GM12878 (cell line): ENCODE measurements at regions not wholly inside any gene's neighbourhood (a gene's known extent, or its start where the extent isn't known, plus 50 kb on each side); places are given as distances from the start of the nearest gene placed in this dataset.

ENCODE experiments used
- ATAC-seq: fragments of 200-7000 bp; cut with Tn5 transposase; 3 replicates; pipeline ENCODE4 v1.9.1; 2020; ENCODE audit warnings: mild to moderate bottlenecking, moderate library complexity
- BruUV-seq: library from RNA; stranded (reverse); fragments of 400-500 nt; replicated peaks from 2 replicates; lab custom pipeline; 2021; lab: Mats Ljungman, UMichigan
- CTCF ChIA-PET: fragments of 300-600 bp; sonication (Branson Sonifier 250); formaldehyde crosslinking; extraction: SDS; loops from one replicate; lab custom pipeline; 2021; ENCODE audit warnings: inconsistent platforms; lab: Yijun Ruan, JAX
- POLR2A ChIA-PET: fragments of 350-600 bp; formaldehyde crosslinking; extraction: SDS; loops from one replicate; lab custom pipeline; 2021; ENCODE audit warnings: inconsistent platforms; lab: Charles Lee
- RAD21 ChIA-PET: fragments of 300-600 bp; sonication (Branson Sonifier 250); formaldehyde crosslinking; loops from one replicate; lab custom pipeline; 2023; ENCODE audit warnings: antibody characterized with exemption; ENCODE audit not compliant: unreplicated experiment; lab: Charles Lee
- SMC1A ChIA-PET: fragments of 300-600 bp; sonication (Branson Sonifier 250); formaldehyde crosslinking; loops from one replicate; lab custom pipeline; 2023; ENCODE audit not compliant: unreplicated experiment, uncharacterized antibody; lab: Charles Lee
- DNase-seq: peaks from one replicate; pipeline ENCODE4 v3.0.0-alpha.2; 2011; ENCODE audit warnings: low read depth, low spot score
- FAIRE-seq: peaks from 3 replicates; lab custom pipeline; 2011; peaks lifted over from hg19 to GRCh38; lab: Jason Lieb, UNC
- H2AFZ ChIP-seq: 2 replicates; pipeline ENCODE4 v1.6.0; 2011; ENCODE audit warnings: low read depth, low read length, control low read depth; ENCODE audit not compliant: control insufficient read depth
- H3K27ac ChIP-seq: 2 replicates; pipeline ENCODE4 v1.5.1; 2011; ENCODE audit warnings: control low read depth; ENCODE audit not compliant: control insufficient read depth, insufficient read depth
- H3K27me3 ChIP-seq, 2 experiments: replicated peaks in 1 of 2; 2 replicates each; pipeline versions ENCODE4 v1.6.0 to v1.6.1; 2011; ENCODE audit warnings: low read length in 1 of 2; ENCODE audit not compliant: control insufficient read depth in 2 of 2, insufficient read depth in 2 of 2
- H3K36me3 ChIP-seq, 2 experiments: 2 replicates each; pipeline ENCODE4 v1.5.1; 2011; ENCODE audit warnings: low read length in 1 of 2; ENCODE audit not compliant: control insufficient read depth in 2 of 2, insufficient read depth in 2 of 2
- H3K4me1 ChIP-seq: 2 replicates; pipeline ENCODE4 v1.6.1; 2011; ENCODE audit warnings: mild to moderate bottlenecking, low read length, moderate library complexity, mixed read lengths; ENCODE audit not compliant: control insufficient read depth, insufficient read depth
- H3K4me2 ChIP-seq: 2 replicates; pipeline ENCODE4 v1.6.0; 2011; ENCODE audit warnings: control low read depth; ENCODE audit not compliant: control insufficient read depth, insufficient read depth
- H3K4me3 ChIP-seq: fragments of 200-600 bp; sonication (generic); 2 replicates; pipeline ENCODE4 v1.5.1; 2016
- H3K79me2 ChIP-seq: 2 replicates; pipeline ENCODE4 v1.6.0; 2011; ENCODE audit warnings: low read length; ENCODE audit not compliant: control insufficient read depth, insufficient read depth
- H3K9ac ChIP-seq: 2 replicates; pipeline ENCODE4 v1.8.0; 2011; ENCODE audit warnings: low read length, control low read depth, mixed read lengths; ENCODE audit not compliant: control insufficient read depth, insufficient read depth
- H3K9me3 ChIP-seq: replicated peaks from 3 replicates; pipeline ENCODE4 v1.5.1; 2011; ENCODE audit warnings: mild to moderate bottlenecking, low read length; ENCODE audit not compliant: control insufficient read depth, insufficient read depth
- H4K20me1 ChIP-seq: 2 replicates; pipeline ENCODE4 v1.6.0; 2011; ENCODE audit not compliant: control insufficient read depth, insufficient read depth
- ATF7 ChIP-seq: fragments of 450-650 bp; IDR thresholded peaks from 2 replicates; pipeline ENCODE4 v1.6.1; 2016; ENCODE audit warnings: low read depth, mild to moderate bottlenecking
- BHLHE40 ChIP-seq, 2 experiments: fragments of 450-650 bp in 1 of 2; IDR thresholded peaks; 2 replicates each; pipeline ENCODE4 v1.6.1; 2011 to 2017; ENCODE audit warnings: low read depth in 2 of 2, borderline replicate concordance in 1 of 2, improper control_type of control experiment in 1 of 2, low read length in 1 of 2, mild to moderate bottlenecking in 1 of 2
- CREB1 ChIP-seq: IDR thresholded peaks from 2 replicates; pipeline ENCODE4 v1.6.1; 2012; ENCODE audit warnings: low read depth, mild to moderate bottlenecking, inconsistent platforms
- KDM1A ChIP-seq: fragments of 200-600 bp; sonication (generic); IDR thresholded peaks from 2 replicates; pipeline ENCODE4 v1.6.1; 2016; ENCODE audit warnings: borderline replicate concordance
- LARP7 ChIP-seq: fragments of 450-650 bp; IDR thresholded peaks from 2 replicates; pipeline ENCODE4 v1.6.1; 2017; ENCODE audit warnings: mild to moderate bottlenecking
- NFYA ChIP-seq: IDR thresholded peaks from 2 replicates; pipeline ENCODE4 v1.6.1; 2011; ENCODE audit warnings: low read depth, mild to moderate bottlenecking, low read length, improper control_type of control experiment, borderline replicate concordance
- RBBP5 ChIP-seq: fragments of 200-600 bp; sonication (generic); conservative IDR thresholded peaks from 2 replicates; pipeline ENCODE4 v1.6.1; 2016
- SKIL ChIP-seq: fragments of 450-650 bp; IDR thresholded peaks from 2 replicates; pipeline ENCODE4 v1.6.1; 2017; ENCODE audit warnings: mild to moderate bottlenecking, low read depth, inconsistent platforms; ENCODE audit not compliant: poor library complexity, severe bottlenecking
- SREBF1 ChIP-seq: IDR thresholded peaks from 2 replicates; pipeline ENCODE4 v1.6.1; 2012; ENCODE audit warnings: mild to moderate bottlenecking, low read length
- STAT1 ChIP-seq: fragments of 450-650 bp; conservative IDR thresholded peaks from 2 replicates; pipeline ENCODE4 v1.6.1; 2014; ENCODE audit warnings: antibody characterized with exemption, mild to moderate bottlenecking
- WGBS: methylation state at CpG from one replicate; pipeline ENCODE4 v1.1.6; 2016; ENCODE audit warnings: low lambda C conversion rate; ENCODE audit not compliant: insufficient replicate concordance, insufficient coverage; ENCODE audit errors: missing lambda C conversion rate; 5-methylcytosine and 5-hydroxymethylcytosine counted together
- in situ Hi-C: fragments of 300-500 bp; cut with MboI; formaldehyde crosslinking; loops from 9 replicates; pipeline ENCODE4 v1.14.3; 2018; ENCODE audit warnings: mixed read lengths
- intact Hi-C: fragments of 100-400 bp; cut with micrococcal nuclease; formaldehyde crosslinking; loops from one replicate; pipeline ENCODE4 v1.14.2; 2022; ENCODE audit not compliant: unreplicated experiment
- TF ChIP-seq, protein P1 (sequence below): fragments of 450-650 bp; IDR thresholded peaks from 2 replicates; pipeline ENCODE4 v1.6.1; 2017; ENCODE audit warnings: borderline replicate concordance
- TF ChIP-seq, protein P2 (sequence below): IDR thresholded peaks from 2 replicates; pipeline ENCODE4 v1.6.1; 2012; ENCODE audit warnings: mild to moderate bottlenecking, low read depth, low read length

GRCh38 chr18:10249270-10249669 lies 205.2 kb upstream of the APCDD1 start:
- Histone ChIP-seq H3K9ac (no peak overlapping the region), H4K20me1 (no peaks in the 10 kb centered on the region), H3K27me3 (peaks cover 0 to 3% of the 10 kb centered on the region in 2 experiments; a peak in 3 of 4 replicates), H3K4me1 (no peaks in the 10 kb centered on the region), H3K4me2 (no peak overlapping the region), H3K79me2 (no peaks in the 10 kb centered on the region), H3K9me3 (no peaks in the 10 kb centered on the region), H2AFZ (no peak overlapping the region), H3K36me3 (no peaks in the 10 kb centered on the region), H3K4me3 (no peak overlapping the region), H3K27ac (no peak overlapping the region)
- DNase-seq: no peak
- ChIA-PET CTCF (no interaction called here), SMC1A (no interaction called here), POLR2A (no interaction called here), RAD21 (no interaction called here)
- no TSS peak for BruUV-seq
- no peak for ATAC-seq
- intact Hi-C loops (no loop called here), in situ Hi-C loops (no loop called here)
- WGBS: 58% methylated on average over 3 of the region's 3 CpGs
- TF ChIP-seq ATF7 (no peak), KDM1A (no peak), NFYA (no peak), RBBP5 (no peak), CREB1 (no peak), LARP7 (no peak), BHLHE40 (IDR thresholded peaks at IDR 0.05; ENCODE audit: borderline replicate concordance in 1 of 2, low read depth in 2 of 2, low read length in 1 of 2) (no peak), SKIL (no peak), STAT1 (no peak), SREBF1 (no peak)
- TF ChIP-seq, protein P1, sequence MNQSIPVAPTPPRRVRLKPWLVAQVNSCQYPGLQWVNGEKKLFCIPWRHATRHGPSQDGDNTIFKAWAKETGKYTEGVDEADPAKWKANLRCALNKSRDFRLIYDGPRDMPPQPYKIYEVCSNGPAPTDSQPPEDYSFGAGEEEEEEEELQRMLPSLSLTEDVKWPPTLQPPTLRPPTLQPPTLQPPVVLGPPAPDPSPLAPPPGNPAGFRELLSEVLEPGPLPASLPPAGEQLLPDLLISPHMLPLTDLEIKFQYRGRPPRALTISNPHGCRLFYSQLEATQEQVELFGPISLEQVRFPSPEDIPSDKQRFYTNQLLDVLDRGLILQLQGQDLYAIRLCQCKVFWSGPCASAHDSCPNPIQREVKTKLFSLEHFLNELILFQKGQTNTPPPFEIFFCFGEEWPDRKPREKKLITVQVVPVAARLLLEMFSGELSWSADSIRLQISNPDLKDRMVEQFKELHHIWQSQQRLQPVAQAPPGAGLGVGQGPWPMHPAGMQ: no peak
- TF ChIP-seq, protein P2, sequence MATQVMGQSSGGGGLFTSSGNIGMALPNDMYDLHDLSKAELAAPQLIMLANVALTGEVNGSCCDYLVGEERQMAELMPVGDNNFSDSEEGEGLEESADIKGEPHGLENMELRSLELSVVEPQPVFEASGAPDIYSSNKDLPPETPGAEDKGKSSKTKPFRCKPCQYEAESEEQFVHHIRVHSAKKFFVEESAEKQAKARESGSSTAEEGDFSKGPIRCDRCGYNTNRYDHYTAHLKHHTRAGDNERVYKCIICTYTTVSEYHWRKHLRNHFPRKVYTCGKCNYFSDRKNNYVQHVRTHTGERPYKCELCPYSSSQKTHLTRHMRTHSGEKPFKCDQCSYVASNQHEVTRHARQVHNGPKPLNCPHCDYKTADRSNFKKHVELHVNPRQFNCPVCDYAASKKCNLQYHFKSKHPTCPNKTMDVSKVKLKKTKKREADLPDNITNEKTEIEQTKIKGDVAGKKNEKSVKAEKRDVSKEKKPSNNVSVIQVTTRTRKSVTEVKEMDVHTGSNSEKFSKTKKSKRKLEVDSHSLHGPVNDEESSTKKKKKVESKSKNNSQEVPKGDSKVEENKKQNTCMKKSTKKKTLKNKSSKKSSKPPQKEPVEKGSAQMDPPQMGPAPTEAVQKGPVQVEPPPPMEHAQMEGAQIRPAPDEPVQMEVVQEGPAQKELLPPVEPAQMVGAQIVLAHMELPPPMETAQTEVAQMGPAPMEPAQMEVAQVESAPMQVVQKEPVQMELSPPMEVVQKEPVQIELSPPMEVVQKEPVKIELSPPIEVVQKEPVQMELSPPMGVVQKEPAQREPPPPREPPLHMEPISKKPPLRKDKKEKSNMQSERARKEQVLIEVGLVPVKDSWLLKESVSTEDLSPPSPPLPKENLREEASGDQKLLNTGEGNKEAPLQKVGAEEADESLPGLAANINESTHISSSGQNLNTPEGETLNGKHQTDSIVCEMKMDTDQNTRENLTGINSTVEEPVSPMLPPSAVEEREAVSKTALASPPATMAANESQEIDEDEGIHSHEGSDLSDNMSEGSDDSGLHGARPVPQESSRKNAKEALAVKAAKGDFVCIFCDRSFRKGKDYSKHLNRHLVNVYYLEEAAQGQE: no peak
- FAIRE-seq: no peak
